Tibial nerve (tissue), 4 donors: ENCODE measurements at regions not wholly inside any gene's neighbourhood (a gene's known extent, or its start where the extent isn't known, plus 50 kb on each side); places are given as distances from the start of the nearest gene placed in this dataset.

Experiments used
- CTCF ChIP-seq, 5 experiments: fragments of 200-600 bp in 3 of 5; fragments of 450-650 bp in 2 of 5; sonication (generic) in 3 of 5; IDR thresholded peaks; one replicate each; pipeline ENCODE4 v1.5.1; 2016 to 2019; ENCODE audit warnings: antibody characterized with exemption in 5 of 5, mild to moderate bottlenecking in 3 of 5, moderate library complexity in 2 of 5
- EP300 ChIP-seq, 2 donors: sonication (generic); formaldehyde crosslinking; IDR thresholded peaks; one replicate each; pipeline ENCODE4 v1.6.1; 2017; ENCODE audit warnings: antibody characterized with exemption in 2 of 2, mild to moderate bottlenecking in 1 of 2
- POLR2A ChIP-seq, 2 donors: fragments of 450-650 bp; IDR thresholded peaks; one replicate each; pipeline ENCODE4 v1.6.1; 2017; ENCODE audit warnings: antibody characterized with exemption in 2 of 2, mild to moderate bottlenecking in 2 of 2, moderate library complexity in 2 of 2

GRCh38 chr7:116417593-116418345 is 81.8 kb upstream of the CAV2 start:
- TF ChIP-seq POLR2A (IDR thresholded peaks at IDR 0.05), result no peak
- no peak for TF ChIP-seq CTCF (IDR thresholded peaks at IDR 0.05)
- no peak for TF ChIP-seq EP300 (IDR thresholded peaks at IDR 0.05)
